Esophagus squamous epithelium (tissue), 5 donors: ENCODE measurements at regions not wholly inside any gene's neighbourhood (a gene's known extent, or its start where the extent isn't known, plus 50 kb on each side); places are given as distances from the start of the nearest gene placed in this dataset.

ENCODE experiments used
- DNase-seq: peaks from one replicate; lab custom pipeline; 2025; lab: John Stamatoyannopoulos, UW
- H3K27ac ChIP-seq, 4 donors: fragments of 200-600 bp; sonication (generic); one replicate each; pipeline ENCODE4 v1.5.1; 2016 to 2019; ENCODE audit warnings: mild to moderate bottlenecking in 1 of 4
- H3K27me3 ChIP-seq, 4 donors: fragments of 200-600 bp; sonication (generic); 1 replicate in 3 of 4; 2 replicates in 1 of 4; pipeline versions ENCODE4 v1.5.1 to v1.6.0; 2017 to 2021; ENCODE audit warnings: antibody characterized with exemption in 1 of 4
- H3K36me3 ChIP-seq, 3 donors: fragments of 200-600 bp; sonication (generic); one replicate each; pipeline ENCODE4 v1.5.1; 2016 to 2019
- H3K4me1 ChIP-seq, 3 donors: fragments of 200-600 bp; sonication (generic); one replicate each; pipeline ENCODE4 v1.5.1; 2017 to 2019
- H3K4me3 ChIP-seq, 4 donors: fragments of 200-600 bp; sonication (generic); 1 replicate in 3 of 4; 2 replicates in 1 of 4; pipeline ENCODE4 v1.5.1; 2016 to 2019; ENCODE audit warnings: mild to moderate bottlenecking in 2 of 4, moderate library complexity in 1 of 4
- H3K9me3 ChIP-seq, 3 donors: fragments of 200-600 bp; sonication (generic); one replicate each; pipeline ENCODE4 v1.5.1; 2016 to 2019
- CTCF ChIP-seq, 6 experiments: fragments of 450-650 bp in 4 of 6; fragments of 200-600 bp in 2 of 6; sonication (generic) in 2 of 6; IDR thresholded peaks; one replicate each; pipeline ENCODE4 v1.5.1; 2016 to 2019; ENCODE audit warnings: antibody characterized with exemption in 6 of 6, mild to moderate bottlenecking in 4 of 6, moderate library complexity in 4 of 6
- POLR2A ChIP-seq, 4 donors: fragments of 450-650 bp; IDR thresholded peaks; one replicate each; pipeline ENCODE4 v1.6.1; 2017; ENCODE audit warnings: antibody characterized with exemption in 4 of 4, mild to moderate bottlenecking in 4 of 4, moderate library complexity in 3 of 4
- WGBS, 2 donors: methylation state at CpG; one replicate each; pipeline ENCODE4 v1.1.5; 2018; 5-methylcytosine and 5-hydroxymethylcytosine counted together
- intact Hi-C: fragments of 100-400 bp; cut with DNase I; formaldehyde crosslinking; loops from one replicate; pipeline ENCODE4 v1.15.0; 2022
- donor health status: DM: yes; HTN: yes; CAD: no.

DNA sequence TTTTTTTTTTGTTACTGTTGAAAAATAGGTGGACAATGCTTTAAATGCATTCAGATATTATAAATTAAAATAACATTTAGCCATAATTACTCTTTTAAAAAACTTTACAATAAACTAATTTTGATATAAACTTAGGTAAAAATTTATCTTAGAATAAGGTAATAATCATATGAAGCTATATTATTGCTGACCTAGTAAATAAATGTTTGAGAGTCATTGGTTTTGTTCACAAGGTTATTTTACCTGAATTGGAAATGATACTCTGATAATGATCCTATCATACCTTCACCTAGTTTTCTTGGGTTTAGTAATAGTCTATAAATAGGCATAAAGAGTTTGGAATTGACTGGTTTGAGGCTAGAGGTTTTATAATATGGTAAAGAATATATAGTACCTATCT, 1076.4 kb upstream of the CDH6 start:
- H3K9me3 ChIP-seq = no peaks in the 10 kb centered on the region
- intact Hi-C loops = no loop called here
- no peaks in the 10 kb centered on the region for H3K4me1 ChIP-seq
- no peak for DNase-seq
- H3K27ac ChIP-seq = no peak overlapping the region
- H3K27me3 ChIP-seq = no peaks in the 10 kb centered on the region
- TF ChIP-seq POLR2A (IDR thresholded peaks at IDR 0.05) (no peak), CTCF (IDR thresholded peaks at IDR 0.05) (no peak)
- H3K36me3 ChIP-seq = no peaks in the 10 kb centered on the region
- no peak overlapping the region for H3K4me3 ChIP-seq

DNA sequence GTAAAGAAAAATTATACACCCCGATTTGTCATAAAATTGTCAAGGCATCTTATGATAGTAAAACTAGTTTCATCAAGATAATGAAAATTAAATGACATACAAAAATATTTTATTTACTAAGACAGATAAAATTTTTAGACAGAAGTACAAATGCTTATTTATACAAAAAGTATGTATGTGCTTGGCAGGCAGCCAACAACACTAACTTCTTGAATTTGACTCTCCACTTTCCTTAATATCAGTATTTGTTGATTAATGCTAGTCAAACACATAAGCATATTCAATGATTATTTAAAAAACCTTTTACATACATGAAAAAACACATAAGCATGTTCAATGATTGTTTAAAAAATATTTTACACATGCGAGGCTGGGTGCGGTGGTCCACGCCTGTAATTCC, 1079.9 kb upstream of the CDH6 start:
- DNase-seq = no peak
- intact Hi-C loops = no loop called here
- WGBS, 2 donors = 85 to 90% methylated on average over 4 of the region's 4 CpGs

DNA sequence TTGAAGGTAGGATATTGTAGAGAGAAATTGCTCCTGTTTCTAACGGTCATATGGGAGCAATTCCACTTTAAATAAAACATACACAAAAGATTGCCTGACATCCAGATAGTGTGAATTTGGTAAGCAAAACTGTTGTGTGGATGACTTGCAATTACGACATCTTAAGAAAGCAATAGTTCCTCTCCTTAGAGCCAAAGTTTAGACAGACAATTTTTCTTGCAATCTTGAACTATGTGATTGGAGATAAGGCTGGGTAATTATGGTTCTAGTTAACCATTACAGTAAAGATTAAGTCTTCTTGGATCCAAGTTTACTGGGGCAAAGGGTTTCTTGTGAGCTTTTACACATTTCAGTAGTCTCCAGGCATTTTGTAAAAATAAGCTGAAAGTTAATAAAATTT, 1080.6 kb upstream of the CDH6 start:
- Histone ChIP-seq H3K36me3 (no peaks in the 10 kb centered on the region), H3K9me3 (no peaks in the 10 kb centered on the region), H3K4me3 (no peak overlapping the region), H3K4me1 (no peaks in the 10 kb centered on the region), H3K27me3 (no peaks in the 10 kb centered on the region), H3K27ac (no peak overlapping the region)
- WGBS, 2 donors = 54 to 77% methylated on average over 2 of the region's 2 CpGs
- intact Hi-C loops = no loop called here
- TF ChIP-seq CTCF (IDR thresholded peaks at IDR 0.05) = no peak
- no peak for TF ChIP-seq POLR2A (IDR thresholded peaks at IDR 0.05)
- no peak for DNase-seq

More for the DNA sequence above, 1079.9 kb upstream of the CDH6 start:
- H3K36me3 ChIP-seq = no peaks in the 10 kb centered on the region
- TF ChIP-seq POLR2A (IDR thresholded peaks at IDR 0.05) = no peak
- no peak for TF ChIP-seq CTCF (IDR thresholded peaks at IDR 0.05)
- no peaks in the 10 kb centered on the region for H3K4me1 ChIP-seq
- H3K9me3 ChIP-seq = no peaks in the 10 kb centered on the region
- H3K4me3 ChIP-seq = no peak overlapping the region
- H3K27me3 ChIP-seq = no peaks in the 10 kb centered on the region
- H3K27ac ChIP-seq = no peak overlapping the region

- TF ChIP-seq POLR2A (IDR thresholded peaks at IDR 0.05) (no peak), CTCF (IDR thresholded peaks at IDR 0.05) (no peak)
- Histone ChIP-seq H3K27ac (no peak overlapping the region), H3K4me3 (no peak overlapping the region), H3K27me3 (no peaks in the 10 kb centered on the region), H3K9me3 (no peaks in the 10 kb centered on the region), H3K36me3 (no peaks in the 10 kb centered on the region), H3K4me1 (no peaks in the 10 kb centered on the region)
- no peak for DNase-seq
- intact Hi-C loops = no loop called here
- WGBS, 2 donors = 27 to 58% methylated on average over 2 of the region's 2 CpGs
Observed at GRCh38 chr5:30108051-30108450, 1085.4 kb upstream of the CDH6 start.

- H3K27ac ChIP-seq = no peak overlapping the region
- H3K9me3 ChIP-seq = no peaks in the 10 kb centered on the region
- no peaks in the 10 kb centered on the region for H3K36me3 ChIP-seq
- TF ChIP-seq POLR2A (IDR thresholded peaks at IDR 0.05) (no peak), CTCF (IDR thresholded peaks at IDR 0.05) (no peak)
- no peak for DNase-seq
- WGBS, 2 donors = 76 to 79% methylated on average over 8 to 10 of the region's 13 CpGs
- H3K4me3 ChIP-seq = no peak overlapping the region
- no peaks in the 10 kb centered on the region for H3K27me3 ChIP-seq
- intact Hi-C loops = no loop called here
- no peaks in the 10 kb centered on the region for H3K4me1 ChIP-seq
Observed at GRCh38 chr5:30106596-30106995, 1086.9 kb upstream of the CDH6 start.
